MM.1S (cell line): ENCODE measurements at regions not wholly inside any gene's neighbourhood (a gene's known extent, or its start where the extent isn't known, plus 50 kb on each side); places are given as distances from the start of the nearest gene placed in this dataset.

ENCODE experiments used
- CTCF ChIP-seq: fragments of 300-600 bp; sonication (generic); IDR thresholded peaks from 2 replicates; pipeline ENCODE4 v1.5.1; 2016; ENCODE audit warnings: antibody characterized with exemption, low read length, mixed read lengths
- EZH2 ChIP-seq: fragments of 300-600 bp; sonication (generic); optimal IDR thresholded peaks from 2 replicates; pipeline ENCODE3; 2017; ENCODE audit warnings: low read depth, mild to moderate bottlenecking, antibody characterized with exemption, low read length, mixed read lengths
- EZH2phosphoT487 ChIP-seq: fragments of 300-600 bp; sonication (generic); IDR thresholded peaks from 2 replicates; pipeline ENCODE4 v1.6.1; 2018; ENCODE audit warnings: antibody characterized with exemption, low read length

DNA sequence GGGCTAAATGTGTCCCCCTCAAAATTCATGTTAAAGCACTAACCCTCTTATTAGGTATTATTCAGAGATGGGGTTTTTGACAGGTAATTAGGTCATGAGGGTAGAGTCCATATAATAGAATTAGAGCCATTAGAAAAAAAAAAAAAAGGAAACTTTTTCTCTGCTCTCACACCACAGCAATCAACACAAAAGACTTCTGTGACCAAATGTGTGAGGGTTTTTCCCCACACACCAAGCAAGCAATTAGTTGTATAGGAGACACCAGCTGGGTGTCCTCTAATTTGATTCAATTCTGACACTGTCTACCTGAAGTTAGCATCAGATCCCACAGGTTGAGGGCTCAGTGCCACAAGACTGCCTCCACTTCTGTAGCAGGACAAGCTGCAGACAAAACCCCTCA lies 64.6 kb upstream of the GMDS start:
- no peak for TF ChIP-seq CTCF
- TF ChIP-seq EZH2 = no peak
- no peak for TF ChIP-seq EZH2phosphoT487
